B cell (primary cell): ENCODE measurements at regions not wholly inside any gene's neighbourhood (a gene's known extent, or its start where the extent isn't known, plus 50 kb on each side); places are given as distances from the start of the nearest gene placed in this dataset.

Experiments
- ATAC-seq: fragments of 200-7000 bp; cut with Tn5 transposase; one replicate; pipeline ENCODE4 v1.10.0; 2021; ENCODE audit warnings: low read depth, mild to moderate bottlenecking, moderate number of reproducible peaks, moderate library complexity
- CTCF ChIA-PET: fragments of 350-600 bp; sonication (Branson Sonifier 250); formaldehyde crosslinking; loops from one replicate; lab custom pipeline; 2021; ENCODE audit warnings: antibody characterized with exemption, inconsistent platforms; lab: Charles Lee
- POLR2A ChIA-PET: fragments of 350-600 bp; sonication (Branson Sonifier 250); formaldehyde crosslinking; loops from one replicate; lab custom pipeline; 2021; ENCODE audit warnings: antibody characterized with exemption; lab: Charles Lee
- DNase-seq: peaks from one replicate; pipeline ENCODE4 v3.0.0; 2013
- H2AFZ ChIP-seq: 2 replicates; pipeline ENCODE4 v1.6.1; 2012; ENCODE audit warnings: mild to moderate bottlenecking, low read depth, low read length; ENCODE audit not compliant: insufficient read depth, poor library complexity, severe bottlenecking
- H3K27ac ChIP-seq, 2 donors: 1 replicate in 1 of 2; 2 replicates in 1 of 2; pipeline ENCODE4 v1.5.1; 2012 to 2013; ENCODE audit warnings: low read length in 2 of 2, mild to moderate bottlenecking in 2 of 2, moderate library complexity in 1 of 2
- H3K27me3 ChIP-seq, 4 experiments: fragments of 200-600 bp in 1 of 4; sonication (generic) in 1 of 4; replicated peaks in 1 of 4; 1 replicate in 2 of 4; 2 replicates in 2 of 4; pipeline versions ENCODE4 v1.6.1 to v1.7.0; 2013 to 2016; ENCODE audit warnings: low read length in 3 of 4, mild to moderate bottlenecking in 2 of 4, mixed read lengths in 1 of 4, moderate library complexity in 1 of 4; ENCODE audit not compliant: insufficient read depth in 4 of 4, control insufficient read depth in 3 of 4; ENCODE audit errors: control extremely low read depth in 1 of 4
- H3K36me3 ChIP-seq, 2 experiments: replicated peaks in 1 of 2; 1 replicate in 1 of 2; 2 replicates in 1 of 2; pipeline versions ENCODE4 v1.6.1 to v1.7.1; 2013; ENCODE audit warnings: low read length in 1 of 2; ENCODE audit not compliant: insufficient read depth in 2 of 2, control insufficient read depth in 1 of 2; ENCODE audit errors: control extremely low read depth in 1 of 2, extremely low read depth in 1 of 2
- H3K4me1 ChIP-seq, 2 donors: fragments of 200-600 bp in 1 of 2; sonication (generic) in 1 of 2; 1 replicate in 1 of 2; 2 replicates in 1 of 2; pipeline versions ENCODE4 v1.5.1 to v1.6.1; 2013 to 2017; ENCODE audit warnings: low read length in 2 of 2; ENCODE audit not compliant: control insufficient read depth in 2 of 2, insufficient read depth in 2 of 2
- H3K4me2 ChIP-seq: replicated peaks from 2 replicates; pipeline ENCODE3; 2012; ENCODE audit warnings: mild to moderate bottlenecking, low read depth, low read length; ENCODE audit not compliant: poor library complexity, severe bottlenecking
- H3K4me3 ChIP-seq, 5 experiments: fragments of 200-600 bp in 1 of 5; sonication (generic) in 1 of 5; 1 replicate in 3 of 5; 2 replicates in 2 of 5; pipeline versions ENCODE4 v1.5.1 to v1.7.0; 2011 to 2016; ENCODE audit warnings: low read length in 4 of 5, mild to moderate bottlenecking in 4 of 5, low read depth in 2 of 5, control low read depth in 1 of 5, moderate library complexity in 1 of 5; ENCODE audit not compliant: insufficient read depth in 1 of 5; ENCODE audit errors: control extremely low read depth in 1 of 5, extremely low read depth in 1 of 5
- H3K79me2 ChIP-seq: fragments of 200-600 bp; sonication (generic); one replicate; pipeline ENCODE4 v1.6.0; 2016; ENCODE audit warnings: low read length; ENCODE audit not compliant: control insufficient read depth, insufficient read depth
- H3K9ac ChIP-seq: fragments of 200-600 bp; sonication (generic); 2 replicates; pipeline ENCODE4 v1.6.1; 2017; ENCODE audit warnings: mild to moderate bottlenecking, low read length, moderate library complexity
- H3K9me3 ChIP-seq, 3 donors: one replicate each; pipeline versions ENCODE4 v1.6.1 to v1.7.1; 2013; ENCODE audit warnings: low read length in 2 of 3; ENCODE audit not compliant: control insufficient read depth in 2 of 3, insufficient read depth in 1 of 3; ENCODE audit errors: control extremely low read depth in 1 of 3
- H4K20me1 ChIP-seq: 2 replicates; pipeline ENCODE4 v1.6.0; 2012; ENCODE audit warnings: mild to moderate bottlenecking, low read length; ENCODE audit not compliant: insufficient read depth, control insufficient read depth, poor library complexity, severe bottlenecking
- H3K27ac Mint-ChIP-seq: one replicate; pipeline ENCODE4 v1.8.0; 2021; ENCODE audit warnings: mixed read lengths
- H3K27me3 Mint-ChIP-seq: one replicate; pipeline ENCODE4 v1.8.0; 2021; ENCODE audit warnings: mixed read lengths
- H3K4me1 Mint-ChIP-seq: one replicate; pipeline ENCODE4 v1.8.0; 2021; ENCODE audit warnings: mixed read lengths
- H3K4me3 Mint-ChIP-seq: one replicate; pipeline ENCODE4 v1.8.0; 2021; ENCODE audit warnings: mixed read lengths
- H3K9me3 Mint-ChIP-seq: one replicate; pipeline ENCODE4 v1.8.0; 2022; ENCODE audit warnings: mixed read lengths; ENCODE audit not compliant: insufficient read depth
- EZH2 ChIP-seq: IDR thresholded peaks from 2 replicates; pipeline ENCODE4 v1.6.1; 2012; ENCODE audit warnings: borderline replicate concordance, low read depth, mild to moderate bottlenecking, moderate library complexity, low read length; ENCODE audit not compliant: insufficient read depth, poor library complexity, severe bottlenecking
- WGBS: methylation state at CpG from one replicate; pipeline ENCODE4 v1.1.5; 2013; ENCODE audit warnings: missing lambda C conversion rate; ENCODE audit not compliant: insufficient coverage; 5-methylcytosine and 5-hydroxymethylcytosine counted together
- intact Hi-C: fragments of 100-400 bp; cut with micrococcal nuclease; formaldehyde crosslinking; loops from one replicate; pipeline ENCODE4 v1.10.0; 2022
- TF ChIP-seq, protein P1 (sequence below): fragments of 200-600 bp; IDR thresholded peaks from one replicate; pipeline ENCODE4 v1.8.0; 2022; ENCODE audit warnings: antibody characterized with exemption, mild to moderate bottlenecking

DNA sequence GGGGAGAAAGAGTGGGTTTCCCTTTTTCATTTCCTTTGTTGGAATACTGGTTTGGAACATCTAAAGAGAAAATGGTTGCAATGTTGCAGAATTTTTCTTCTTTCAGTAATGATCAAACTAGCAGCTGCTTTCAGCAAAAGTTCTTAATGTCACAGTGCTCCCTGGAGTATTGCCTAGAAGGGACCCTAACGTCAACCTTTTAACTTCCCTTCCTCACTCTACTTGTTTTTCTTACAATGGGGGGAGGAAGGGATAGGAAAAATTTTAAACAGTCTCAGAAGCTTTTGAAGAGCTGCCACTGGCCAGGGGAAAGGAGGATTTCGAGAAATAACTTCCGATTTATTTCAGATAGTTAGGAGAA, 521.8 kb downstream of the MED13L start:
- H3K27ac Mint-ChIP-seq, result no peak overlapping the region
- POLR2A ChIA-PET, result no interaction called here
- H3K4me2 ChIP-seq, result no peak overlapping the region

DNA sequence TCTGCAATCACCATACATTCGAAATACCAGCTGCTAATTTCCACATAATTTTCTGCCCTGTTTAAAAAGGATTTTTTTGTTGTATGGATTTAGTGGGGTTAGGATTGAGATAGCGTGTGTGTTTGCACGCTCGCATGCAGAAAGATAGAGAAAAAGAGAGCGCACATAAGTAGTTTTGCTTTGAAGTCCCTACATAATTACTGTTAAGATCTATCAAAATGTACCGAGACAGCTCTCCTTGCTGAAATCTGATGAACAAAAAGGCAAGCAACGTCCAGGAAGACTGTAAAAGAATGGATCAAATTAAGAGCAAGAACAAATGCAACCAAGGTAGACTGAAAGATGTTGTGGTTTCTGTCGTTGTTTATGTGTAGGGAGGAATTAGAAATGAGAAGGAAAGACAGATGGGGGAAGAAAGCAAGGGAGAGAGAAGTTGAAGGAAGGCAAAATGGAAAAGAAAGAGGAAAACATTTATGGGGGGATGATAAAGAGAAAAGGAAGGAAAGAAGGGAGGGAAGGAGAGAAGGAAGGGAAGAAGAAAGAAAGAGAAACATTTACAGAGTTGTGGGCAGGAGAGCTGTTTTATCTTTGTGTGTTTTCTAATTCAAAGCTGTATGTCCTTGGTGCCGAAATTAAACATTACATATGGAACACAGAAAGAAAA, 522.3 kb downstream of the MED13L start:
- Mint-ChIP-seq H3K27me3 (peaks cover 16% of the 10 kb centered on the region), H3K4me3 (no peak overlapping the region), H3K9me3 (no peaks in the 10 kb centered on the region), H3K4me1 (no peaks in the 10 kb centered on the region), H3K27ac (no peak overlapping the region)
- H2AFZ ChIP-seq, result no peak overlapping the region
- no peak for TF ChIP-seq EZH2
- TF ChIP-seq, protein P1, sequence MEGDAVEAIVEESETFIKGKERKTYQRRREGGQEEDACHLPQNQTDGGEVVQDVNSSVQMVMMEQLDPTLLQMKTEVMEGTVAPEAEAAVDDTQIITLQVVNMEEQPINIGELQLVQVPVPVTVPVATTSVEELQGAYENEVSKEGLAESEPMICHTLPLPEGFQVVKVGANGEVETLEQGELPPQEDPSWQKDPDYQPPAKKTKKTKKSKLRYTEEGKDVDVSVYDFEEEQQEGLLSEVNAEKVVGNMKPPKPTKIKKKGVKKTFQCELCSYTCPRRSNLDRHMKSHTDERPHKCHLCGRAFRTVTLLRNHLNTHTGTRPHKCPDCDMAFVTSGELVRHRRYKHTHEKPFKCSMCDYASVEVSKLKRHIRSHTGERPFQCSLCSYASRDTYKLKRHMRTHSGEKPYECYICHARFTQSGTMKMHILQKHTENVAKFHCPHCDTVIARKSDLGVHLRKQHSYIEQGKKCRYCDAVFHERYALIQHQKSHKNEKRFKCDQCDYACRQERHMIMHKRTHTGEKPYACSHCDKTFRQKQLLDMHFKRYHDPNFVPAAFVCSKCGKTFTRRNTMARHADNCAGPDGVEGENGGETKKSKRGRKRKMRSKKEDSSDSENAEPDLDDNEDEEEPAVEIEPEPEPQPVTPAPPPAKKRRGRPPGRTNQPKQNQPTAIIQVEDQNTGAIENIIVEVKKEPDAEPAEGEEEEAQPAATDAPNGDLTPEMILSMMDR, result no peak
- no peak overlapping the region for H3K9ac ChIP-seq
- ATAC-seq, result no peak
- H3K4me3 ChIP-seq, result no peak overlapping the region
- intact Hi-C loops, result no loop called here
- POLR2A ChIA-PET, result no interaction called here
- 17% methylated on average over 3 of the region's 9 CpGs for WGBS
- no peaks in the 10 kb centered on the region for H4K20me1 ChIP-seq
- DNase-seq, result no peak
- CTCF ChIA-PET, result no interaction called here
- no peaks in the 10 kb centered on the region for H3K79me2 ChIP-seq
- no peak overlapping the region for H3K27ac ChIP-seq
- peaks cover 0 to 3% (median 0%) of the 10 kb centered on the region in 4 experiments for H3K27me3 ChIP-seq
- H3K36me3 ChIP-seq, result no peaks in the 10 kb centered on the region
- H3K4me1 ChIP-seq, result no peaks in the 10 kb centered on the region
- H3K9me3 ChIP-seq, result no peaks in the 10 kb centered on the region
- H3K4me2 ChIP-seq, result no peak overlapping the region

More for the DNA sequence above, 521.8 kb downstream of the MED13L start:
- no CpG with 5 or more reads among the region's 3 CpGs for WGBS
- peaks cover 16% of the 10 kb centered on the region for H3K27me3 Mint-ChIP-seq
- no peak overlapping the region for H3K4me3 Mint-ChIP-seq
- H2AFZ ChIP-seq, result no peak overlapping the region
- intact Hi-C loops, result no loop called here
- no peaks in the 10 kb centered on the region for H3K79me2 ChIP-seq
- H3K4me1 ChIP-seq, result no peaks in the 10 kb centered on the region
- no peaks in the 10 kb centered on the region for H3K4me1 Mint-ChIP-seq
- ATAC-seq (no peak), DNase-seq (no peak)
- H3K36me3 ChIP-seq, result no peaks in the 10 kb centered on the region
- H3K27ac ChIP-seq, result no peak overlapping the region
- H3K4me3 ChIP-seq, result no peak overlapping the region
- CTCF ChIA-PET, result no interaction called here
- no peaks in the 10 kb centered on the region for H4K20me1 ChIP-seq
- no peaks in the 10 kb centered on the region for H3K9me3 ChIP-seq
- no peak overlapping the region for H3K9ac ChIP-seq
- no peak for TF ChIP-seq EZH2
- TF ChIP-seq, protein P1, result no peak
- H3K9me3 Mint-ChIP-seq, result no peaks in the 10 kb centered on the region
- peaks cover 0 to 3% (median 0%) of the 10 kb centered on the region in 4 experiments for H3K27me3 ChIP-seq
